ENCODE measurements at regions not wholly inside any gene's neighbourhood (a gene's known extent, or its start where the extent isn't known, plus 50 kb on each side); places are given as distances from the start of the nearest gene placed in this dataset.
A peak's percentile ranks its signal among the peaks of the same experiment; 100 is the strongest.

GRCh38 chr10:44291091-44291490 lies 93.8 kb downstream of the CXCL12 start:
- ATAC-seq: no peak
- 33 to 79% methylated on average over 1 of the region's 1 CpG for WGBS, 2 donors (ENCODE audit: low coverage in 1 of 2)
- Histone ChIP-seq H3K4me3 (no peak overlapping the region), H3K36me3 (no peaks in the 10 kb centered on the region), H3K4me1 (peaks cover 4 to 38% (median 11%) of the 10 kb centered on the region in 3 donors), H3K27ac (no peak overlapping the region), H3K27me3 (peaks cover 12% of the 10 kb centered on the region), H3K9me3 (no peaks in the 10 kb centered on the region)
- no peak for TF ChIP-seq EP300 (IDR thresholded peaks at IDR 0.05)

GRCh38 chr10:44289125-44289524 lies 95.8 kb downstream of the CXCL12 start:
- peaks cover 12% of the 10 kb centered on the region for H3K27me3 ChIP-seq
- no peak for TF ChIP-seq POLR2A (IDR thresholded peaks at IDR 0.05)
- no peak for TF ChIP-seq EP300 (IDR thresholded peaks at IDR 0.05)
- no peak for TF ChIP-seq POLR2AphosphoS5 (IDR thresholded peaks at IDR 0.05)
- TF ChIP-seq, protein P1, sequence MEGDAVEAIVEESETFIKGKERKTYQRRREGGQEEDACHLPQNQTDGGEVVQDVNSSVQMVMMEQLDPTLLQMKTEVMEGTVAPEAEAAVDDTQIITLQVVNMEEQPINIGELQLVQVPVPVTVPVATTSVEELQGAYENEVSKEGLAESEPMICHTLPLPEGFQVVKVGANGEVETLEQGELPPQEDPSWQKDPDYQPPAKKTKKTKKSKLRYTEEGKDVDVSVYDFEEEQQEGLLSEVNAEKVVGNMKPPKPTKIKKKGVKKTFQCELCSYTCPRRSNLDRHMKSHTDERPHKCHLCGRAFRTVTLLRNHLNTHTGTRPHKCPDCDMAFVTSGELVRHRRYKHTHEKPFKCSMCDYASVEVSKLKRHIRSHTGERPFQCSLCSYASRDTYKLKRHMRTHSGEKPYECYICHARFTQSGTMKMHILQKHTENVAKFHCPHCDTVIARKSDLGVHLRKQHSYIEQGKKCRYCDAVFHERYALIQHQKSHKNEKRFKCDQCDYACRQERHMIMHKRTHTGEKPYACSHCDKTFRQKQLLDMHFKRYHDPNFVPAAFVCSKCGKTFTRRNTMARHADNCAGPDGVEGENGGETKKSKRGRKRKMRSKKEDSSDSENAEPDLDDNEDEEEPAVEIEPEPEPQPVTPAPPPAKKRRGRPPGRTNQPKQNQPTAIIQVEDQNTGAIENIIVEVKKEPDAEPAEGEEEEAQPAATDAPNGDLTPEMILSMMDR (IDR thresholded peaks at IDR 0.05): no peak
- no peak overlapping the region for H3K4me3 ChIP-seq
- ATAC-seq: no peak
- H3K9me3 ChIP-seq: no peaks in the 10 kb centered on the region
- H3K4me1 ChIP-seq: peaks cover 4 to 20% (median 7%) of the 10 kb centered on the region in 3 donors
- H3K27ac ChIP-seq: no peak overlapping the region
- 88 to 93% methylated on average over 4 to 5 of the region's 5 CpGs for WGBS, 2 donors (ENCODE audit: low coverage in 1 of 2)
- H3K36me3 ChIP-seq: no peaks in the 10 kb centered on the region

GRCh38 chr10:44287408-44287807 lies 97.5 kb downstream of the CXCL12 start:
- Histone ChIP-seq H3K9me3 (no peaks in the 10 kb centered on the region), H3K27ac (peak overlapping the region in 2 of 4 donors; percentile 17 to 23), H3K27me3 (peaks cover 1% of the 10 kb centered on the region), H3K36me3 (no peaks in the 10 kb centered on the region), H3K4me1 (peaks cover 0 to 3% (median 0%) of the 10 kb centered on the region in 3 donors), H3K4me3 (no peak overlapping the region)
- no peak for TF ChIP-seq EP300 (IDR thresholded peaks at IDR 0.05)
- TF ChIP-seq POLR2A (IDR thresholded peaks at IDR 0.05): no peak
- no peak for TF ChIP-seq POLR2AphosphoS5 (IDR thresholded peaks at IDR 0.05)
- TF ChIP-seq, protein P1 (IDR thresholded peaks at IDR 0.05): no peak
- ATAC-seq: no peak
- 30 to 72% methylated on average over 1 to 2 of the region's 2 CpGs for WGBS, 2 donors (ENCODE audit: low coverage in 1 of 2)

DNA sequence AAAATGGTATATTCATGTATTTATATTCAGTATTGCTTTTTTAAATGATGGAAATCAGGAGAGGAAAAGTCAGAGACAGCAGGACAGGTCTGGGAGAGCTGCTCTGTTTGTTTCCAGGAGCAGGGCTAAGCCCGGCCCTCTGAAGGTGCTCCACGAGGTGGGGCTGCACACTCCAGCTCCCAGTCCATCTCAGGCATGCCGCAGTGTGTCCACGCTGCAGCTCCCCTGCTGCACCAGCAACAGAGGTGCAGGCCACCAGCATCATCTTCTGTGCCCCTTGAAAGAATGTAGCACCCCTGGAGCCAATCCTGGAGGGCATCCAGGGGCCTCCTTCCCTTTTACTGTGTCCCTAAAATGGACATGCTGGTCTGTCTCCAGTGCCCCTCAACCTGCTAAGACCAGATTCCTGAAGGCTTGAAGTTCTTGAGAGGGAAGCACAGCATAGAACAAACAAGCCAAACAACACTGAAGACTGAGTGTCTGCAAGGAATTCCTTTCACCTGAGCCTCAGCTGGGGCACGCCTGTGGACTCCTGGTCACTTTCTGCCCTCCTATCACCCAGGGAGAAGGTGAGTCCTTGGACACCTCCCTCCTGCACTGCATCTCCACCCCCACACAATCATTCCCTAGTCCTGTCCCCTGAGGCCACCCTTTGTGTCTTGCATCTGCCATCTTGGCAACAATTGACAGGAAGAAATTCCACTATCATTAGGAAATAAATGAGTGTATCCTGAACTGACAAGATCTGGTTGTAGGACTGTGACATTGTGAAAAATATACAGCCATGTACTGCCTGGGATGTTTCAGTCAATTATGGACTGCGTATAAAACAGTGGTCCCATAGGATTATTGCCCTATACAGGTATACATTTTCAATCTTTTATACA lies 100.5 kb downstream of the CXCL12 start:
- H3K36me3 ChIP-seq: no peaks in the 10 kb centered on the region
- H3K9me3 ChIP-seq: no peaks in the 10 kb centered on the region
- H3K4me1 ChIP-seq: peaks cover 0 to 7% (median 0%) of the 10 kb centered on the region in 3 donors
- 82 to 87% methylated on average over 2 to 6 of the region's 6 CpGs for WGBS, 2 donors (ENCODE audit: low coverage in 1 of 2)
- H3K27ac ChIP-seq: no peak overlapping the region
- H3K4me3 ChIP-seq: no peak overlapping the region
- H3K27me3 ChIP-seq: no peaks in the 10 kb centered on the region
- TF ChIP-seq, protein P1 (IDR thresholded peaks at IDR 0.05): no peak
- TF ChIP-seq POLR2A (IDR thresholded peaks at IDR 0.05): no peak
- TF ChIP-seq EP300 (IDR thresholded peaks at IDR 0.05): no peak
- TF ChIP-seq POLR2AphosphoS5 (IDR thresholded peaks at IDR 0.05): no peak
- ATAC-seq: no peak

DNA sequence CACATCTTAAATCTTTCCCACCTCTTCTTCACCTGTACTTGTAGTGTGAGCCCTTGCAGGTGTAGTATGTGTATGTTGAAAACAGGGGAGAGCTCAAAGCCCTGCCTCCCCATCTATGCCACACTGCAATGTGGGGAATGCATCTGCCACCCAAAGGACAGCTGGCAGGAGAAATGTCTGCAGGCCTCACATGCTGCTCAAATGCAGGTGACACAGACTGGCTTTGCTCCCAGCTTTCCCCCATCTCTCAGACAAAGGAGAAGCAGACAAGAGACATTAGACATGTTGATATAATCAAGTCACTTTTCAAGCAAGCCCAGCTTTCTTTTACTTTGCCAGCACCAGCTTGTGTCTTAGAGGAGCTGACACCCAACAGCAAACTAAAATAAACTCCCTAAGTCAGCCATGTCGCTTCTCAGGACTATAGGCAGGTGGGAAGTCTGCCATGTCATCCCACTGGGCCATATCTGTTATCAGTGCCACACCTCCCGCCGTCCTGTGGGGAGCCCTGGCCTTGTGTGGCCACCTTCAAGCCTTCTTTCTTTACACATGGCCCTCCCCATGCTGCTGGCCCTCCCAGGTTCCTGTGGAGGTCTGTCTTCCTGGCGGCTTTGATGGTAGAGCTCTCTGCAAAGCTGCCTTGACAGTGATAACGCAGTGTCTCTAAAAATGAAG lies 102.1 kb downstream of the CXCL12 start:
- 87 to 100% methylated on average over 1 to 3 of the region's 5 CpGs for WGBS, 2 donors (ENCODE audit: low coverage in 1 of 2)
- Histone ChIP-seq H3K27ac (no peak overlapping the region), H3K27me3 (no peaks in the 10 kb centered on the region), H3K9me3 (no peaks in the 10 kb centered on the region), H3K4me3 (no peak overlapping the region), H3K4me1 (peaks cover 0 to 7% (median 0%) of the 10 kb centered on the region in 3 donors), H3K36me3 (no peaks in the 10 kb centered on the region)
- TF ChIP-seq POLR2A (IDR thresholded peaks at IDR 0.05) (no peak), POLR2AphosphoS5 (IDR thresholded peaks at IDR 0.05) (no peak), EP300 (IDR thresholded peaks at IDR 0.05) (no peak)
- TF ChIP-seq, protein P1 (IDR thresholded peaks at IDR 0.05): no peak
- ATAC-seq: no peak

All from gastroesophageal sphincter (tissue), 4 donors.